Heart left ventricle (tissue), 13 donors: ENCODE measurements at regions not wholly inside any gene's neighbourhood (a gene's known extent, or its start where the extent isn't known, plus 50 kb on each side); places are given as distances from the start of the nearest gene placed in this dataset.

Experiments used
- POLR2A ChIP-seq, 2 donors: fragments of 450-650 bp; IDR thresholded peaks; one replicate each; pipeline ENCODE4 v1.6.1; 2017; ENCODE audit warnings: antibody characterized with exemption in 2 of 2, mild to moderate bottlenecking in 2 of 2, moderate library complexity in 2 of 2
- TF ChIP-seq, protein P1 (sequence below), 12 donors: fragments of 200-600 bp; sonication (generic) in 4 of 12; IDR thresholded peaks; one replicate each; pipeline versions ENCODE4 v1.5.0 to v1.8.0; 2018 to 2022; ENCODE audit warnings: antibody characterized with exemption in 12 of 12, mild to moderate bottlenecking in 5 of 12
- donor health status: ischemic (EF 13 %, LVEDD 7.1; RV severe dilation, severe dysfunction).
- donor health status: DM: no; HTN: yes; CAD: no.
- donor health status: DM: no; HTN: no; CAD: no.
- donor health status: ischemic (EF 25% LVEDD 6.9; RV normal size, moderate dysfunction).
- donor health status: ischemic (EF 25% LVEDD 5.7; RV mildly dilated, moderate dysfunction).
- donor health status: ischemic (EF 35%, LVEDD 5.7; RV mildly dilated, moderate dysfunction).
- donor health status: nonischemic (EF 11% LVEDD 7.7; RV severe dilation, severe dysfunction).
- donor health status: DM: yes; HTN: yes; CAD: no.
- donor health status: PGD.
- donor health status: ischemic (EF 29% LVEDD 5.4; RV normal size, mild dysfunction).
- donor health status: nonischemic (EF 23%, LVEDD 6.1; RV moderate dilation, normal function).

DNA sequence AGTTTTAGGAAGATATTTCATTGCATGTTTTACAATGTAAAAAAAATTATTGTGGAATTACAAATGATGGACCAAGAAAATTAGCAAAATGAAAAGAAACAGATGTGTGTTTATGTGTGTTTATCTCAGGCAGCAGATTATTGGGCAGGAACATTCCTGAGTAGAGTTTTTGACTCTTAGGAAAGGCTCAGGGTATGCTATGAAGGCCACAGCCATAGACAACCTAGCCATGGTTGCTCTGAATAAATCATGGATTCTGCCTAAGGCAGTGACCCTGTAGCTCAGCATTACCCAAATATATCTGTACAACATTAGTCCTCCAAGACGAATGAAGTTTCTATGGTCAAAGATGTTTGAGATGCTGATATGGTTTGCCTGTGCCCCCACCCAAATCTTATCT lies 298.3 kb downstream of the PTEN start:
- TF ChIP-seq, protein P1, sequence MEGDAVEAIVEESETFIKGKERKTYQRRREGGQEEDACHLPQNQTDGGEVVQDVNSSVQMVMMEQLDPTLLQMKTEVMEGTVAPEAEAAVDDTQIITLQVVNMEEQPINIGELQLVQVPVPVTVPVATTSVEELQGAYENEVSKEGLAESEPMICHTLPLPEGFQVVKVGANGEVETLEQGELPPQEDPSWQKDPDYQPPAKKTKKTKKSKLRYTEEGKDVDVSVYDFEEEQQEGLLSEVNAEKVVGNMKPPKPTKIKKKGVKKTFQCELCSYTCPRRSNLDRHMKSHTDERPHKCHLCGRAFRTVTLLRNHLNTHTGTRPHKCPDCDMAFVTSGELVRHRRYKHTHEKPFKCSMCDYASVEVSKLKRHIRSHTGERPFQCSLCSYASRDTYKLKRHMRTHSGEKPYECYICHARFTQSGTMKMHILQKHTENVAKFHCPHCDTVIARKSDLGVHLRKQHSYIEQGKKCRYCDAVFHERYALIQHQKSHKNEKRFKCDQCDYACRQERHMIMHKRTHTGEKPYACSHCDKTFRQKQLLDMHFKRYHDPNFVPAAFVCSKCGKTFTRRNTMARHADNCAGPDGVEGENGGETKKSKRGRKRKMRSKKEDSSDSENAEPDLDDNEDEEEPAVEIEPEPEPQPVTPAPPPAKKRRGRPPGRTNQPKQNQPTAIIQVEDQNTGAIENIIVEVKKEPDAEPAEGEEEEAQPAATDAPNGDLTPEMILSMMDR (IDR thresholded peaks at IDR 0.05) = no peak
- TF ChIP-seq POLR2A (IDR thresholded peaks at IDR 0.05) = no peak
